ENCODE measurements at regions not wholly inside any gene's neighbourhood (a gene's known extent, or its start where the extent isn't known, plus 50 kb on each side); places are given as distances from the start of the nearest gene placed in this dataset.

DNA sequence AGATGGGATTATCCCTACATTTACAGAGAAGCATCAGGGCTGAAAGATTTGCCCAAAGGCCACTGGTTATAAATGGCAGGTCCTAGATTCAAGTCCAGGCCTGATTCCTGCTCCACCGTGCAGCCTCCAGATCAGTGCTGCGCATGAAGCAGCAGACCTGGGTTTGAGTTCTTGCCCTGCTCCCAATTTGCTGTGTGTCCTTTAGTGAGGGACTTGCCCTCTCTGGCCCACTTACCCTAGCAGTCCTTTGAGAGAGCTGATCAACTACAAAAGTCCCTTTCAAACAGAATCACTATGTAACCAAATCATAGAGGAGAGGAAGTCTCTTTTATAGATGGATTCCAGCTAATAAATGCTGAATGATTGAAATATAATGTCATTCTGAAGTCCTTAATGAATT lies 200.4 kb downstream of the RAB11FIP4 start:
- no peak overlapping the region for H3K27ac Mint-ChIP-seq
- Histone ChIP-seq H3K4me2 (replicated peaks; ENCODE audit: low read depth, low read length, poor library complexity, severe bottlenecking) (no peak overlapping the region), H3K27ac (ENCODE audit: low read length in 2 of 2) (no peak overlapping the region), H3K27me3 (replicated peaks in 1 of 4; ENCODE audit: control extremely low read depth in 1 of 4, control insufficient read depth in 3 of 4, insufficient read depth in 4 of 4, low read length in 3 of 4) (no peaks in the 10 kb centered on the region), H3K9me3 (ENCODE audit: control extremely low read depth in 1 of 3, control insufficient read depth in 2 of 3, insufficient read depth in 1 of 3, low read length in 2 of 3) (no peaks in the 10 kb centered on the region), H4K20me1 (ENCODE audit: control insufficient read depth, insufficient read depth, low read length, poor library complexity, severe bottlenecking) (no peaks in the 10 kb centered on the region), H3K36me3 (replicated peaks in 1 of 2; ENCODE audit: control extremely low read depth in 1 of 2, control insufficient read depth in 1 of 2, extremely low read depth in 1 of 2, insufficient read depth in 2 of 2, low read length in 1 of 2) (no peaks in the 10 kb centered on the region), H3K4me3 (ENCODE audit: control extremely low read depth in 1 of 5, extremely low read depth in 1 of 5, insufficient read depth in 1 of 5, low read depth in 2 of 5, low read length in 4 of 5) (no peak overlapping the region), H3K79me2 (ENCODE audit: control insufficient read depth, insufficient read depth, low read length) (no peaks in the 10 kb centered on the region), H3K4me1 (ENCODE audit: control insufficient read depth in 2 of 2, insufficient read depth in 2 of 2, low read length in 2 of 2) (peaks cover 14 to 18% of the 10 kb centered on the region in 2 donors), H3K9ac (ENCODE audit: low read length) (no peak overlapping the region), H2AFZ (ENCODE audit: insufficient read depth, low read depth, low read length, poor library complexity, severe bottlenecking) (no peak overlapping the region)
- DNase-seq, result no peak
- intact Hi-C loops (cut with micrococcal nuclease), result no loop called here
- CTCF ChIA-PET, result interaction anchor here (0.8 kb wide), 1 partner anchor 153 kb away, joined by 3 read pairs; no protein-coding TSS in a partner anchor
- no peak for ATAC-seq (ENCODE audit: low read depth)
- H3K9me3 Mint-ChIP-seq (ENCODE audit: insufficient read depth), result no peaks in the 10 kb centered on the region
- H3K4me3 Mint-ChIP-seq, result no peak overlapping the region
- H3K27me3 Mint-ChIP-seq, result no peaks in the 10 kb centered on the region
- H3K4me1 Mint-ChIP-seq, result peaks cover 19% of the 10 kb centered on the region
- WGBS (ENCODE audit: insufficient coverage), result 100% methylated on average over 1 of the region's 2 CpGs
- POLR2A ChIA-PET, result no interaction called here
- no peak for TF ChIP-seq EZH2 (IDR thresholded peaks at IDR 0.05; ENCODE audit: borderline replicate concordance, insufficient read depth, low read depth, low read length, poor library complexity, severe bottlenecking)
- TF ChIP-seq, protein P1, sequence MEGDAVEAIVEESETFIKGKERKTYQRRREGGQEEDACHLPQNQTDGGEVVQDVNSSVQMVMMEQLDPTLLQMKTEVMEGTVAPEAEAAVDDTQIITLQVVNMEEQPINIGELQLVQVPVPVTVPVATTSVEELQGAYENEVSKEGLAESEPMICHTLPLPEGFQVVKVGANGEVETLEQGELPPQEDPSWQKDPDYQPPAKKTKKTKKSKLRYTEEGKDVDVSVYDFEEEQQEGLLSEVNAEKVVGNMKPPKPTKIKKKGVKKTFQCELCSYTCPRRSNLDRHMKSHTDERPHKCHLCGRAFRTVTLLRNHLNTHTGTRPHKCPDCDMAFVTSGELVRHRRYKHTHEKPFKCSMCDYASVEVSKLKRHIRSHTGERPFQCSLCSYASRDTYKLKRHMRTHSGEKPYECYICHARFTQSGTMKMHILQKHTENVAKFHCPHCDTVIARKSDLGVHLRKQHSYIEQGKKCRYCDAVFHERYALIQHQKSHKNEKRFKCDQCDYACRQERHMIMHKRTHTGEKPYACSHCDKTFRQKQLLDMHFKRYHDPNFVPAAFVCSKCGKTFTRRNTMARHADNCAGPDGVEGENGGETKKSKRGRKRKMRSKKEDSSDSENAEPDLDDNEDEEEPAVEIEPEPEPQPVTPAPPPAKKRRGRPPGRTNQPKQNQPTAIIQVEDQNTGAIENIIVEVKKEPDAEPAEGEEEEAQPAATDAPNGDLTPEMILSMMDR (IDR thresholded peaks at IDR 0.05), result no peak

DNA sequence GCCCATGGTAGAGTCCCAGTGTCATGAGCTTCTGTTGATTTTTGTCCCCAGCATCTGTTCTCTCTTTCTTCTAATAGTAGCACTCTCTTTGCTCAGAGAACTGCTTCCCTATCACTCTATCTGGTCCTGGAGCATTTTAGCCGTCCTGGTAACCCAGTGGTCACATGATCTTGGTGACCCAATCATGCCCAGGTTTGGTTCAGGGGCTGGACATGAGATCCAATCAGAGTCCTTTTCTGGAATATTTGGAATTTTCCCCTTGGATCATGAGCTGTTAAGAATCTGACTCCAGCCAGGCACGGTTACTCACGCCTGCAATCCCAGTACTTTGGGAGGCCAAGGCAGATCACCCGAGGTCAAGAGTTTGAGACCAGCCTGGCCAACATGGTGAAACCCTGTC lies 197.0 kb downstream of the RAB11FIP4 start:
- H3K4me3 ChIP-seq (ENCODE audit: control extremely low read depth in 1 of 5, extremely low read depth in 1 of 5, insufficient read depth in 1 of 5, low read depth in 2 of 5, low read length in 4 of 5), result no peak overlapping the region
- no peaks in the 10 kb centered on the region for H3K9me3 ChIP-seq (ENCODE audit: control extremely low read depth in 1 of 3, control insufficient read depth in 2 of 3, insufficient read depth in 1 of 3, low read length in 2 of 3)
- H3K9me3 Mint-ChIP-seq (ENCODE audit: insufficient read depth), result no peaks in the 10 kb centered on the region
- intact Hi-C loops (cut with micrococcal nuclease), result no loop called here
- no peak for ATAC-seq (ENCODE audit: low read depth)
- POLR2A ChIA-PET, result no interaction called here
- 94% methylated on average over 4 of the region's 4 CpGs for WGBS (ENCODE audit: insufficient coverage)
- H4K20me1 ChIP-seq (ENCODE audit: control insufficient read depth, insufficient read depth, low read length, poor library complexity, severe bottlenecking), result no peaks in the 10 kb centered on the region
- no peaks in the 10 kb centered on the region for H3K27me3 ChIP-seq (replicated peaks in 1 of 4; ENCODE audit: control extremely low read depth in 1 of 4, control insufficient read depth in 3 of 4, insufficient read depth in 4 of 4, low read length in 3 of 4)
- H3K4me1 Mint-ChIP-seq, result peaks cover 4% of the 10 kb centered on the region
- no peak for DNase-seq
- no peak overlapping the region for H3K27ac Mint-ChIP-seq
- no peaks in the 10 kb centered on the region for H3K4me1 ChIP-seq (ENCODE audit: control insufficient read depth in 2 of 2, insufficient read depth in 2 of 2, low read length in 2 of 2)
- no peaks in the 10 kb centered on the region for H3K36me3 ChIP-seq (replicated peaks in 1 of 2; ENCODE audit: control extremely low read depth in 1 of 2, control insufficient read depth in 1 of 2, extremely low read depth in 1 of 2, insufficient read depth in 2 of 2, low read length in 1 of 2)
- H3K4me3 Mint-ChIP-seq, result no peak overlapping the region
- CTCF ChIA-PET, result interaction anchor here (0.6 kb wide), 1 partner anchor 171 kb away, joined by 4 read pairs; no protein-coding TSS in a partner anchor
- TF ChIP-seq, protein P1 (IDR thresholded peaks at IDR 0.05), result no peak
- no peak for TF ChIP-seq EZH2 (IDR thresholded peaks at IDR 0.05; ENCODE audit: borderline replicate concordance, insufficient read depth, low read depth, low read length, poor library complexity, severe bottlenecking)
- H3K79me2 ChIP-seq (ENCODE audit: control insufficient read depth, insufficient read depth, low read length), result no peaks in the 10 kb centered on the region
- no peak overlapping the region for H3K9ac ChIP-seq (ENCODE audit: low read length)
- no peak overlapping the region for H3K27ac ChIP-seq (ENCODE audit: low read length in 2 of 2)
- no peak overlapping the region for H2AFZ ChIP-seq (ENCODE audit: insufficient read depth, low read depth, low read length, poor library complexity, severe bottlenecking)
- no peak overlapping the region for H3K4me2 ChIP-seq (replicated peaks; ENCODE audit: low read depth, low read length, poor library complexity, severe bottlenecking)
- no peaks in the 10 kb centered on the region for H3K27me3 Mint-ChIP-seq
